GM19351 (cell line): ENCODE measurements at regions not wholly inside any gene's neighbourhood (a gene's known extent, or its start where the extent isn't known, plus 50 kb on each side); places are given as distances from the start of the nearest gene placed in this dataset.

ENCODE experiments used
- ATAC-seq: cut with Tn5 transposase; IDR thresholded peaks from one replicate; pipeline ENCODE4 v1.9.1; 2021; ENCODE audit warnings: mild to moderate bottlenecking, moderate library complexity; ENCODE audit not compliant: unreplicated experiment

- no peak for ATAC-seq
Observed at GRCh38 chr14:53525608-53526007, 372.5 kb upstream of the DDHD1 start.

GRCh38 chr14:53524391-53524790, 371.3 kb upstream of the DDHD1 start:
- no peak for ATAC-seq

GRCh38 chr14:53523226-53523625, 370.1 kb upstream of the DDHD1 start:
- ATAC-seq: no peak

- no peak for ATAC-seq
Observed at GRCh38 chr14:53520078-53520928, 367.2 kb upstream of the DDHD1 start.

GRCh38 chr14:53519137-53519536, 366.0 kb upstream of the DDHD1 start:
- ATAC-seq: no peak

- ATAC-seq: no peak
Observed at GRCh38 chr14:53517270-53517960, 364.3 kb upstream of the DDHD1 start.

- no peak for ATAC-seq
Observed at GRCh38 chr14:53516261-53516774, 363.2 kb upstream of the DDHD1 start.

GRCh38 chr14:53515276-53515675, 362.2 kb upstream of the DDHD1 start:
- no peak for ATAC-seq

- no peak for ATAC-seq
Observed at GRCh38 chr14:53514197-53514596, 361.1 kb upstream of the DDHD1 start.

GRCh38 chr14:53510281-53510912, 357.3 kb upstream of the DDHD1 start:
- no peak for ATAC-seq

GRCh38 chr14:53509276-53510244, 356.4 kb upstream of the DDHD1 start:
- ATAC-seq: no peak

- no peak for ATAC-seq
Observed at GRCh38 chr14:53501361-53502211, 348.5 kb upstream of the DDHD1 start.

GRCh38 chr14:53500191-53500590, 347.1 kb upstream of the DDHD1 start:
- no peak for ATAC-seq

GRCh38 chr14:53496668-53497067, 343.5 kb upstream of the DDHD1 start:
- ATAC-seq: no peak

GRCh38 chr14:53495846-53496343, 342.8 kb upstream of the DDHD1 start:
- no peak for ATAC-seq

GRCh38 chr14:53494587-53494986, 341.5 kb upstream of the DDHD1 start:
- ATAC-seq: no peak

- no peak for ATAC-seq
Observed at GRCh38 chr14:53493860-53494259, 340.7 kb upstream of the DDHD1 start.

GRCh38 chr14:53493320-53493719, 340.2 kb upstream of the DDHD1 start:
- ATAC-seq: no peak

- no peak for ATAC-seq
Observed at GRCh38 chr14:53491884-53492277, 338.8 kb upstream of the DDHD1 start.
